Right hindlimb (tissue), 1 donor: ENCODE measurements at regions not wholly inside any gene's neighbourhood (a gene's known extent, or its start where the extent isn't known, plus 50 kb on each side); places are given as distances from the start of the nearest gene placed in this dataset.
"Not testable (repeated sequence)": the region's sequence is repeated elsewhere in the genome, so short reads cannot be mapped to it uniquely, and the experiment has no call there.

Experiments used
- DNase-seq: peaks from one replicate; pipeline ENCODE4 v3.0.0-alpha.2; 2018

GRCh38 chr3:84275532-84275931 is 683.3 kb upstream of the CADM2 start:
- no peak for DNase-seq

DNA sequence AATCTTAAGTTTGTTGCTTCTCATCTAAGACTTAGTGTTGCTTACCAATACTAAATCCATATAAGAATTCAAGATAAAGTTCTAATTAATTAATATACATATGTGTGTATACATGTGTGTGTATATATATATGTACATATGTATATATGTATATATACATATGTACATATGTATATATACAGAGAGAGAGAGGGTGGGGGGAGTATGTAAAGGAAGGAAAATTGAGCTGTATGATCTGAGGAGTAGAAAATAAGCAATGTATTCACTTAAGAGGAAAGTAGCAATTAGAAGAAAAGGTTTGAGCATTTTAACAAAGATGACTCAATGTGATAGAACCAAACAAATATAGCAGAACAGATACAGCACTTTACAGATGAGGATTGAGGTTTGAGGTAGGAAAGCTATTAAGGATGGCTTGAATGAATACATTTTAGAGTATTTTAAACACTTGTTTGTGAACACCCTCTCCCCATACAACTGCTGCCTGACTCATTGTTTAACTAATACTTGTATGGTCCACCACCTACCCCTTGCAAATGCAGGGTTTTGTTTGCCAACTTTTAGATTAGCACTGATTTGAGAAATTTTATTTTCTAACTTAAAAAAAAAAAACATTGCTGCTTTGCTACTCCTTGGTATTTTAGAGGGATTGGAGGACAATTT is 681.1 kb upstream of the CADM2 start:
- no peak for DNase-seq

DNA sequence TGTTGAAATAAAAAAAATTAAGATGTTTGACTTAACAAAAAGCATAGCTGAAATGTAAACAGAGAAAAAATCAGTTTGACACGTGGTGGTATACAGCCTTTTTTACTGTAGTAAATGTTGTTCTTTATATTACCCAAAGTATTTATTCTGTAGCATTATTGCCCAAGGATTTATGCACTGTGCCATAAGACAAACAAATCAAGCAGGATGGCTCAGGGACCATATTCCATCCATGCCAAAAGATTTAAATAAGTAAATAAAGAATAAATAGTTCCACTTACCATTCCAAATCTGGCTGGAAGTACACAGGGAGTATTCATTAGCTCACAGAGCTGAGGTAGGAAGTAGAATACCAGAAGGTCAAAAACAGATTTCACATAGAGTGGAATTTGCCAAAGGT is 666.7 kb upstream of the CADM2 start:
- no peak for DNase-seq

DNA sequence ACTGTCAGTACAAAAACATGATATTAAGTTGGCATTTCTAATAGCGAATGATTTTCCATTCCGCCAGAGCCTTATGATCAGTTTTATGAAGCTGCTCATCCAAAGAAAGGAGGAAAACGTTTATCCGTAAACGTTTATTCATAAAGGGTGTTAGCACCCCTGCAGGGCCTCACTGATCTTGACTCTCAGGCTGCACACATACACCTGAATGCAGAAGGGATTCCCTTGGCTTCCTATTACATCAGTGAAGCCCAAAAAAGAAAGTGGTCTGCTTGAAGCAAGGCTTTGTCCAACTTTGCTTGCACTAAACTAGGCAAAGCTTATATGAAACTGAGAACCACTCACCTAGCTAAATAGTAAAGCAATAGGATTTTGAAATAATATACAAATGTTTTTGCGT is 659.5 kb upstream of the CADM2 start:
- DNase-seq: no peak

DNA sequence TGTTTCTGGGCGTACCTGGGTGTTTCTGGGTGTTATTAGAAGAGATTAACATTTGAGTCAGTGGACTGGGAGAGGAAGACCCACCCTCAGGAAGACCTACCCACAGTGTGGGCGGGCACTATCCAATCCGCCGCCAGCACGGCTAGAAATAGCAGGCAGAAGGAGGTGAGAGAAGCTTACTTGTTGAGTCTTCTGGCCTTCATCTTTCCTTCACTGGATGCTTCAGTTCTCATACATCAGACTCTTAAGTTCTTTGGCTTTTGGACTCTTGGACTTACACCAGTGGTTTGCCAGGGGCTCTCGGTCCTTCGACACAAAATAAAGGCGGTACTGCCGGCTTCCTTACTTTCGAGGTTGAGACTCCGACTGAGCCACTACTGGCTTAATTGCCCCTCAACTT is 654.6 kb upstream of the CADM2 start:
- DNase-seq: no peak

DNA sequence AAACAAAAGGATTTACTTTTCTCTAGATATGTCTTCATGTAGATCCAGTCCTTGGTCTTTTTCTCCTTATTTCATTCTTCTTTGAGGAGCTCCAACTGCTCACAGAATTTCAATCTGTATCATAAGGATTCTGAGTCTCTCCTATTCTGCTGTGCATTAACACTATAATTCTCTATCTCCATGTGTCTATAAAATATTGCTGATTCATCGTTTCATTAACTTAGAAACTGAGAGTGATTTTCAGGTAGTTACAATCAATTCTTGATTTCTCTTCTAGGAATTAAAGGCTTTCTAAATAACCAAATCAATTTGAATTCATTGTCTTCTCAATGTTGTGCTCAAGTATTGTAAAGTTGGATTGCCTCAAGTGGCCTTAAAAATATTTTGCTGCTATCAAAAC is 651.5 kb upstream of the CADM2 start:
- no peak for DNase-seq

GRCh38 chr3:84308379-84308778 is 650.4 kb upstream of the CADM2 start:
- DNase-seq: no peak

DNA sequence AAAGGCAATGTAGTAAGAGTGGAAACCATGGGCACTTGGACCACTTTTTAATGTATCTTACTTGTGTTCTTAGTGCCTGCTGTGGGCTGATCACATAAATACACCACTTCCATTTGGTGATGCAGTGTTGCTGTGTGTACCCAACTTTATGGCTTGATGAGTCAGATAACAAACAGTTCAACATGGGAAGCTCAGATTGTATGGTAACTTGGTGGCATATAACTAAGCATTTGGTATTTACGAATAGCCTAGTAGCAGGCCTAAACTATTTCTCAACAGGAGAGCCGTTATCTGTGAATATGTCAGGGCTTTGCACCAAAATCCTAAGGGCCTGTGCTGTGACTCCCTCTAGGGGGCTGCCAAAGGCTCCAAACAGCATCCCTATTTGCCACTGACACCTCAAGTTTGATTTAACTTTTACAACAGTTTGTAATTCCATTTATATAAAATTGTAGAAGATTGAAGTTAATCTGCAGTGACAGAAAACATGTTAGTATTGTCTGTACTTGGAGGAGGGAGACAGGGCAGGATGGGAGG is 640.4 kb upstream of the CADM2 start:
- DNase-seq: no peak

GRCh38 chr3:84365563-84366278 is 593.1 kb upstream of the CADM2 start:
- DNase-seq: not testable (repeated sequence)
